Esophagus muscularis mucosa (tissue), 4 donors: ENCODE measurements at regions not wholly inside any gene's neighbourhood (a gene's known extent, or its start where the extent isn't known, plus 50 kb on each side); places are given as distances from the start of the nearest gene placed in this dataset.

ENCODE experiments used
- DNase-seq: peaks from one replicate; pipeline ENCODE4 v3.0.0-alpha.2; 2017; ENCODE audit errors: extremely low spot score
- H3K27ac ChIP-seq, 4 donors: fragments of 200-600 bp; sonication (generic); replicated peaks in 1 of 4; 1 replicate in 3 of 4; 2 replicates in 1 of 4; pipeline ENCODE4 v1.5.1; 2016 to 2019; ENCODE audit warnings: mild to moderate bottlenecking in 1 of 4
- H3K27me3 ChIP-seq, 4 donors: fragments of 200-600 bp; sonication (generic); one replicate each; pipeline versions ENCODE4 v1.5.1 to v1.6.0; 2016 to 2019
- H3K36me3 ChIP-seq, 4 donors: fragments of 200-600 bp; sonication (generic); one replicate each; pipeline ENCODE4 v1.5.1; 2016 to 2019
- H3K4me1 ChIP-seq, 4 donors: fragments of 200-600 bp; sonication (generic); one replicate each; pipeline ENCODE4 v1.5.1; 2016 to 2019
- H3K4me3 ChIP-seq, 4 donors: fragments of 200-600 bp; sonication (generic); 1 replicate in 2 of 4; 2 replicates in 2 of 4; pipeline ENCODE4 v1.5.1; 2016 to 2019; ENCODE audit warnings: mild to moderate bottlenecking in 4 of 4, moderate library complexity in 1 of 4
- H3K9me3 ChIP-seq, 4 donors: fragments of 200-600 bp; sonication (generic); 1 replicate in 3 of 4; 2 replicates in 1 of 4; pipeline ENCODE4 v1.5.1; 2016 to 2019
- CTCF ChIP-seq, 3 experiments: fragments of 200-600 bp in 2 of 3; fragments of 450-650 bp in 1 of 3; sonication (generic) in 2 of 3; IDR thresholded peaks; one replicate each; pipeline ENCODE4 v1.5.1; 2017 to 2019; ENCODE audit warnings: antibody characterized with exemption in 3 of 3, mild to moderate bottlenecking in 2 of 3, moderate library complexity in 1 of 3
- EP300 ChIP-seq: sonication (generic); formaldehyde crosslinking; IDR thresholded peaks from one replicate; pipeline ENCODE4 v1.6.1; 2017; ENCODE audit warnings: antibody characterized with exemption
- POLR2A ChIP-seq: fragments of 450-650 bp; IDR thresholded peaks from one replicate; pipeline ENCODE4 v1.6.1; 2017; ENCODE audit warnings: antibody characterized with exemption, moderate library complexity, mild to moderate bottlenecking, low read depth
- POLR2AphosphoS5 ChIP-seq, 2 donors: sonication (generic); formaldehyde crosslinking; IDR thresholded peaks; one replicate each; pipeline ENCODE4 v1.6.1; 2017; ENCODE audit warnings: antibody characterized with exemption in 2 of 2
- WGBS: methylation state at CpG from one replicate; pipeline ENCODE4 v1.1.5; 2018; 5-methylcytosine and 5-hydroxymethylcytosine counted together
- intact Hi-C: fragments of 100-400 bp; cut with DNase I; formaldehyde crosslinking; loops from one replicate; pipeline ENCODE4 v1.15.1; 2023

- Histone ChIP-seq H3K36me3 (no peaks in the 10 kb centered on the region), H3K27me3 (no peaks in the 10 kb centered on the region), H3K4me3 (no peak overlapping the region), H3K9me3 (no peaks in the 10 kb centered on the region), H3K4me1 (peaks cover 0 to 3% (median 0%) of the 10 kb centered on the region in 4 donors), H3K27ac (no peak overlapping the region)
- TF ChIP-seq CTCF (IDR thresholded peaks at IDR 0.05) (no peak), POLR2AphosphoS5 (IDR thresholded peaks at IDR 0.05) (no peak), EP300 (no peak), POLR2A (no peak)
- WGBS: 43% methylated on average over 1 of the region's 1 CpG
- intact Hi-C loops: no loop called here
- DNase-seq: no peak
Observed at GRCh38 chr4:148514041-148514440, 71.8 kb upstream of the NR3C2 start.

- H3K4me3 ChIP-seq: no peak overlapping the region
- no peaks in the 10 kb centered on the region for H3K36me3 ChIP-seq
- H3K4me1 ChIP-seq: peaks cover 0 to 3% (median 0%) of the 10 kb centered on the region in 4 donors
- H3K27ac ChIP-seq: no peak overlapping the region
- DNase-seq: no peak
- WGBS: 87% methylated on average over 2 of the region's 2 CpGs
- H3K27me3 ChIP-seq: no peaks in the 10 kb centered on the region
- H3K9me3 ChIP-seq: no peaks in the 10 kb centered on the region
- intact Hi-C loops: no loop called here
- TF ChIP-seq POLR2A (no peak), EP300 (no peak), CTCF (IDR thresholded peaks at IDR 0.05) (no peak)
Observed at GRCh38 chr4:148510211-148510610, 68.0 kb upstream of the NR3C2 start.

- 0% methylated on average over 1 of the region's 1 CpG for WGBS
Observed at GRCh38 chr4:148503681-148504080, 61.5 kb upstream of the NR3C2 start.

GRCh38 chr4:148497258-148497657 lies 55.0 kb upstream of the NR3C2 start:
- Histone ChIP-seq H3K36me3 (no peaks in the 10 kb centered on the region), H3K4me3 (no peak overlapping the region), H3K4me1 (no peaks in the 10 kb centered on the region), H3K27me3 (no peaks in the 10 kb centered on the region), H3K27ac (no peak overlapping the region), H3K9me3 (no peaks in the 10 kb centered on the region)
- DNase-seq: no peak
- intact Hi-C loops: no loop called here
- TF ChIP-seq POLR2AphosphoS5 (IDR thresholded peaks at IDR 0.05): no peak
- no peak for TF ChIP-seq CTCF (IDR thresholded peaks at IDR 0.05)
- TF ChIP-seq POLR2A: no peak
- TF ChIP-seq EP300: no peak
- WGBS: 89% methylated on average over 2 of the region's 2 CpGs

More at GRCh38 chr4:148503681-148504080, 61.5 kb upstream of the NR3C2 start:
- Histone ChIP-seq H3K9me3 (no peaks in the 10 kb centered on the region), H3K27me3 (no peaks in the 10 kb centered on the region), H3K36me3 (no peaks in the 10 kb centered on the region), H3K27ac (no peak overlapping the region), H3K4me3 (no peak overlapping the region), H3K4me1 (no peaks in the 10 kb centered on the region)
- no peak for DNase-seq
- TF ChIP-seq POLR2A (no peak), CTCF (IDR thresholded peaks at IDR 0.05) (no peak), EP300 (no peak), POLR2AphosphoS5 (IDR thresholded peaks at IDR 0.05) (no peak)
- intact Hi-C loops: no loop called here

- Histone ChIP-seq H3K36me3 (no peaks in the 10 kb centered on the region), H3K4me3 (no peak overlapping the region), H3K27ac (no peak overlapping the region), H3K9me3 (no peaks in the 10 kb centered on the region), H3K4me1 (no peaks in the 10 kb centered on the region), H3K27me3 (no peaks in the 10 kb centered on the region)
- DNase-seq: no peak
- TF ChIP-seq EP300 (no peak), POLR2A (no peak), CTCF (IDR thresholded peaks at IDR 0.05) (no peak), POLR2AphosphoS5 (IDR thresholded peaks at IDR 0.05) (no peak)
- WGBS: 75% methylated on average over 1 of the region's 1 CpG
- intact Hi-C loops: no loop called here
Observed at GRCh38 chr4:148495463-148495862, 53.2 kb upstream of the NR3C2 start.
